GM18498 (cell line): ENCODE measurements at regions not wholly inside any gene's neighbourhood (a gene's known extent, or its start where the extent isn't known, plus 50 kb on each side); places are given as distances from the start of the nearest gene placed in this dataset.
"Not testable (repeated sequence)": the region's sequence is repeated elsewhere in the genome, so short reads cannot be mapped to it uniquely, and the experiment has no call there.

Experiments
- ATAC-seq: cut with Tn5 transposase; IDR thresholded peaks from one replicate; pipeline ENCODE4 v1.9.1; 2021; ENCODE audit warnings: mild to moderate bottlenecking, moderate library complexity; ENCODE audit not compliant: unreplicated experiment

DNA sequence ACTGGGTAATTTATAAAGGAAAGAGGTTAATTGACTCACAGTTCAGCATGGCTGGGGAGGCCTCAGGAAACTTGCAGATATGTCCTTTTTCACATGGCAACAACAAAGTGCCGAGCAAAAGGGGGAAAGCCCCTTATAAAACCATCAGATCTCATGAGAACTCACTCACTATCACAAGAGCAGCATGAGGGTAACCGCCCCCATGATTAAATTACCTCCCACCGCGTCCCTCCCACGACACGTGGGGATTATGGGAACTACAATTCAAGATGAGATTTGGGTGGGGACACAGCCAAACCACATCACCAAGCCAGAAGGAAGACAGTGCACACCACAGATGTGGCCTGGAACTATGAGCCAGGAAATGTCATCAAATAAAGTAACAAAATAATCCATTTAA lies 292.8 kb downstream of the FOXO1 start:
- not testable (repeated sequence) for ATAC-seq

DNA sequence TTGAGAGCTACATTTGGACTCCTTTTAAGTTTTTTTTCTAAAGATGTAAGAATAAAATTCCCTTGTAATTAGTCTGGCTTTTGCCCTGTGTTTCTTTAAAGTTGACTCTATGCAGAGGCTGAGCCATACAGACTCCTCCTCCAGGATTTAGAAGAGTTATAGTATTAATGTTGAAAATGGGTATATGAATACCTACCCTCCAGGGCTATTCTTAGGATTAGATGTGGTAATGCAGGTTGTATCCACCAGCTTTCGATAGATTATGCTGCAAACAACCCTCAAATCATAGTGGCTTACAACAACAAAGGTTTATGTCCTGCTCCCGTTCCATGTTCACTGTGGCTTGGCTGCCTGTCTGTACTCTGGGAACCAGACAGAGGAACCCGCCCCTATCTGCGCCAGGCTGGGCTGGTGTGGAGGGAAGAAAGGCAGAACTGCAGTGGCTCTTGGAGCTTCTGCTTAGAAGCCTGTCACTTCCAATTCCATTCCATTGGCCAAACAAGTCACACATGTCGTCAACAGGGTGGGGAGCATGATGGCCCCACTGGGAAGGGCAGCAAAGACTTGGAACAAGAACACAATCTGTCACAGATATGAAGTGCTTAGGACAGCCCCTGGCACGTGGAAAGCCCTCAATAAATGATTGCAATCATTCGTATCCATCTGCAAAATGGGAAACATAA lies 290.8 kb downstream of the FOXO1 start:
- no peak for ATAC-seq

DNA sequence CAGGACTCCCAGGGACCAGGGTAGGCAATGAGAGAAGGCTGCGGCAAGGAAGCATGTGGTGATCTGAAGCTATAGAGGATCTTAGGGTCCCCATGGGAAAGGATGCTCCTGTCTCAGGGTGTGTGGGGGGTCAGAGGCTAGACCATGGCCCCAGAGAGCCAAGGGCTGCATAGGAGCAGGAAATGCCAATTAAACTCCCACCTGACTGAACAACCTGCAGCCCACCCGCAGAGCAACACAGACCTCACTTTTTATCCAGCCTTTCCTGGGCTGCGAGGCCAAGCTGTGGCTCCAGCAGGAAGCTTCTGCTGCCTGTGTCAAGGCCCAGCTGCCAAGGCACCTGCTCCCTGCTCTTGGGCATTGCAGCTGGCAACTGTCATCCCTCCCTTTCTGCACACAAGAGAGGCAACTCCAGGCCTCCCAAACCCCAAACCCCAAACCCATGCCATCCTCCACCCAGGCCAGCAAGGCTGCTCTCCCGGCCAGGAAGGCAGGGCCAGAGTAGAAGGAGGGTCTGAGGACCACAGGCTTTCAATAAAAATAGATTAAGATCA lies 290.1 kb downstream of the FOXO1 start:
- ATAC-seq, result no peak

DNA sequence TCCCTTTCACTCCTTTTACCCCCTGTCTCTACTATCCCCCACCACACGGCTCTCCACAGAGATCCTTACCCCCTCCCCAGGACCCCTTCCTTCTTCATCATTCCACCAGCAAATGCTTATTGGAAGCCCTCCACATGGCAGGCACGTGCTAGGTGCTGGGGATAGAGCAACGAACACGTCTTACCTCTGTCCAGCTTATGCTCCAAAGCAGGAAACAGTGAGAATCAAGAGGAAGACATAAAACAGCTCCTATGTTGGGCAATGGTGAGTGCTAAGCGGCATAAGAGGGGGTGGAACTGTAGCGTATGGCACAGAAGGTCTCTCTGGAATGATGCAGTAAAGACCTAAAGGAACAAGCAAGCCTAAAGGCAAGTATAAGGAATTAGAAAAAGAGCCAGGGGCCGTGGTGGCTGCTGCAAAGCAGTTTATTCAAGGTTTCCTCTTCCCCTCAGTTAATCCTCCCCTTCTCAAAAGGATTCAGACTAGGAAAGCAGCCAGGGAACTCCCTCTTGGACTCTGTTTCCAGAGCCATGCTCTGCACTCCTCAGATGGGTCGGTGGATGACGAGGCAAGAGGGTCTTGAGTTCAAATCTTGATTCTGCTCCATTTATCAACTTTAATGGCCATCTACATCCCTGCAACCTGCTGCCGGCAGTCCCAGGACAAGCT lies 289.4 kb downstream of the FOXO1 start:
- no peak for ATAC-seq

DNA sequence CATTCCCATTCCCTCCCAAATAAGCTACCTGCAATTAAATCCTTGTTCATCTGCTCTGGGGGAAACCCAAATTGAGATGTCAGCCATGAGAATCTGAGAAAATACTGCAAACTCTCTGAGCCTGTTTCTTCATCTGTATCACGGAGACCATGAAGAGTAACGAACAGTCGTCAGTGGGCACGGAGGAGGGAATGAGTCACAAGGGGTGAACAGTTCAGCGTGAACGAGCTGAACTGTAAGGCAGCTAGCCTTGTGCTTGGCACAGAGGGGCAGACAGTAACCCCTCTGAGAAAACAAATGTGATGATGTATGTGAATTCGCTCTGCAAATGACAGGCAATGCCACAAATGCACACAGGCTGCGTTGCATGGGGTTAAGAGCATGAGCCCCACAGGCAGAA lies 288.7 kb downstream of the FOXO1 start:
- no peak for ATAC-seq

DNA sequence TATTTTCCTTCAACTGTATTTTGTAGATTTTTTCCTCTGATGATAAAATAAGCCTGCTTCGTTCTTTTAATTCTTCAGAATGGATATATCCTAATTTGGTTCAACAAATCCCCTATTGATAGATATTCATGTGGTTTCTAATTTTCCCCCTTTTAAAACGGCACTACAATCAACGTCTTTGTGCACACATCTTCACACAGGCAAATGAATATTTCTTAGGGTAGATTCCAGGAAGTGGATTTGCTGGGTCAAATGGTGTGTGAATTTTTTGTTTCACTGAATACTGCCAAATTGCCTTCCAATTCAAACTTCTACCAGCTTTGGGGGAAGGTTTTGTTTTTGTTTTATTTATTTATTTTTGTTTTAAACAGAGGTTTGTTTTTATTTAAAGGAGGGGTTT lies 287.2 kb downstream of the FOXO1 start:
- no peak for ATAC-seq

DNA sequence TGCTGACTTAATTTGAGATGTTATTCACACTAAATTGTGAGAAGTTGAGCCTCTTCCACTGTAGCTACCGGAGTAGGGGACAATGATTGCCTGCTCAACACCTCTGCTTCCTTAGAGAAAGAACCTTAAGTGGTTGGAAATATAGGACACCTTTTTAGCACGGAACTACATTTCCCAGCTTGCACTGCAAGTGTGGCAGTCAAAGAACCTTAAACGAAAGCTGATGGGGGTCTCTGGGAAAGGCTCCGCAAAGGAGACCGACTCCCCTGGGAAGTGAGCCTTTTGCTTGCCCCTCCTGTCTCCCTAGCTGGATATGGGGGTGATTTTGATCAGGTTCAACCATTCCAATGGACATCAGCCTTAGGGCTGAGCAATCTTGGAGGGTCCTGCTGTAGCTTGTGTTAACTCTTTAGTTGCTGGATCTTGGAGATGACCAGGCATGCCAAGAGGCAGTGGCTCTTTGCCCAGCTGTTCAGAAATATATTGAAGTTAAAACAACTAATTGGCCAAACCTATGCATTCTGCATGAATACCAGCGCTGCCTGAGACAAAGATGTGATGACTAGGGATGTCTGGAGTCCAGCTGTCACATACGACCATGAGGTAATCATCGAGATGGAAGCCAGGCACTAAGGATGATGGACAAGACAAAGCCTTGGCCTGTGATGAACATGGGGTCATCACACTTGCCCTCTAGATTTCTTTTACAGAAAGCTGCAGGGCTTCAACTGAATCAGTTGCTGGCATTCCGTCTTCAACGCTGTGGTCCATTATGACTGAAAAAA lies 286.5 kb downstream of the FOXO1 start:
- ATAC-seq, result no peak

DNA sequence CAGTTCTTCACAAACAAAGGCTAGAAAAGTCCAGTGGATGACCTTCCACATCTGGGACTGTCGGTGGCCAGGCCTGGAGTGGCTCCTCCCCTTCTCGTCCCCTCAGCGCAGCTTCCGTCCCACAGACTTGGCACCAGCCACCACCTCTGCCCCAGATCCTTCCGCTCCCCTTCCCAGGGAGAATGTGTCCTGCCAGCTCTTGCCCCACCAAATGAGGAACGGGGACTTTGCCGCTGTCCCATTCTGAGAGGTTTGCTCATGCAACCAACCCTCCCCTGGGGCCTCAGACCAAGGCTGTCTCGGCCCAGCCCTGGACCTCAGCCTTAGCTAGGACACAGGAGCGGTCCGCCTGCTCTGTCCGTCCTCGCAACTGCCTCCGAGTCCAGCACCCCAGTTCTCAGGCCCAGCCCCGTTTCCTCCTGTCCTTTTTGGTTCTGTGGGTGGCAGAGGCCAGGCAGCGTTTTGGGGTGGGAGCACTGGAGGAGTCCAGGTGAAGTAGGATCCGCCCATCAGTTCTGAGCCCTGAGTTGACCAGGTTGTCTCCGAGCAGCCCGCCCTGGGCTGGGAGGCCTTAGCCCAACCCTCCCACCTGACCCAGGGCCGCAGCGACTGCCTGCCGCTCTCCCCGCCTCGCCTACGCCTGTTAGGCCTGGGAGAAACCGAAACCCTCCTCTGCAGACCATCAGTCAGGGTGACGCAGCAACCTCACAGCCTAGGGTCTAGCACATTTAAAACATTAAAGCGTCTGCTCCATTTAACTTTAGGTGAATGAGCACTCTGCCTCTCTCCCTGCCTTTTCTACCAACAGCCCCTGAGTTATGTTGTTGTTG lies 284.3 kb downstream of the FOXO1 start:
- no peak for ATAC-seq

DNA sequence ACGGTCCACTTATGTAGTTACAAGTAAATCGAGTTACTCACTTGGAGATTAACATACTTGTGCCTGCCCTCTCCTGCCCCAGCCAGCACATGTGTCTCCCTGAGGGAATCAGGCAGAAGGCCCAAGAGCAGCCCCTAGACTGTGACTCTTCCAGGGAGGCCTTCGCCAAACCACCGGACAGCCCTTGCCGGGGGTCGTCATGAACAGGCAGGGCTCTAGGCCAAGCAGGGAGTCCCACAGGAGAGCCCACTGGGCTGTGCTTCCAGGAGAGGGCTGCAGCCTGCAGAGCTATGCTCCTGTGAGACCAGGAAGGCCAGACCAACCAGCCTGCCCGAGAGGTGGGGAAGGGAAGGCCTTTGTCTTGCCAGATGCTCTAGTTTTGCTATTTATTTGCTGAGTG lies 283.3 kb downstream of the FOXO1 start:
- no peak for ATAC-seq

DNA sequence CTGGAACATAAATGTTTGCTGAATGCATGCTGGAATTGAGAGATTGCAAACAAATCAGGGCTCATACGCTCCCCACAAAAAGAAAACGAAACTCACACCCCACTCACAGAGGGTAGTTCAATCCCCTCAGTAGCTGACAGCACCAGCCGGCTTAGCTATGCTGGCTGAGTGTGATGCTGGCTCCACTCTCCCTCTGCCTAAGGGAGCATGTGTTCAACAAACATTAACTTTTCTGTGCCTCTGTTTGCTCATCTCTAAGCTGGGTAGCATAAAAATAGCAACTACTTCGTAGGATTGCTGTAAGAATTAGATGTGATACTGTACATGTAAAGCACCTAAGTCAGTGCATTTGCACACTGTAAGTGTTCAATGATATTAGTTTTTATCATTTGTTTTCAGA lies 282.6 kb downstream of the FOXO1 start:
- no peak for ATAC-seq

DNA sequence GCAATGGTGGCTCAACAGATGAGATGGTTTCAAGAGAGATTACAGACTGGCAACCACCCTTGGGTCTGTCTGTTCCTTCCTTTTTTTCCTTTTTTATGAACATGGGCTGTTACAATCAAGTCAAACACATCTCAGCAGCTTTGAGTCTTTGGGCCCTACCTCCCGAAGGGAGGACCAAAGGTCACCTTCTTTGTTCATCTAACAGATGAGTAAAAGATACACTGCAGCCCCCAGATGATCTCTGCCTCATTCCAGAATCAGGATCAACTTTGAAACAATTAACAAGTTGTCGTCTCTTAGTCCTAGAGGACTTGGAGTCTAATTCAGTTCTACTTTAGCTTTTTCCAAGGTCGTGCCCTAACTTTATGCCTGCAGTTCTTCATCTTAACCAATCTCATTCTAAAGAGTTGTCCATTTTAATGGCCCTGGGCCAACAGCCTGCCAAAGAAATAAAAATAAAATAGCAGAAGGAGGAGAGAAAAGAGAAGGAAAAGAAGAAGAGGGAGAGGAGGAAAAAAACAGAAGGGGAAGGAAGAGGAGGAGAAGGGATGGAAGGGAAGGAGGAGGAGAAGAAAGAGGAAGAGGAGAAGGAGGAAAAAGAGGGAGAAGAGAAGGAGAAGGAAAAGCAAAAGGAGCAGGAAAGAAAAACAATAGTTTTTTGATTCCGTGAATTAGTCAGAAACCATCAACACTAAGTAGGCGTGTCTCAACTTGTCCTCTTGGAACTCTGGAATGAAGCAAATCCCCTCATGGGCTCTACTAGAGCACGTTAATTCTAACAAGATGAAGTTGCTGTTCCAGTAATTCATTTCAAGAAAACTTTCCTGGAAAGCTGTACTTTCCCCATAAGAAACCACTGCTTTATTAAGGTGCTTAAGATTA lies 281.2 kb downstream of the FOXO1 start:
- no peak for ATAC-seq

DNA sequence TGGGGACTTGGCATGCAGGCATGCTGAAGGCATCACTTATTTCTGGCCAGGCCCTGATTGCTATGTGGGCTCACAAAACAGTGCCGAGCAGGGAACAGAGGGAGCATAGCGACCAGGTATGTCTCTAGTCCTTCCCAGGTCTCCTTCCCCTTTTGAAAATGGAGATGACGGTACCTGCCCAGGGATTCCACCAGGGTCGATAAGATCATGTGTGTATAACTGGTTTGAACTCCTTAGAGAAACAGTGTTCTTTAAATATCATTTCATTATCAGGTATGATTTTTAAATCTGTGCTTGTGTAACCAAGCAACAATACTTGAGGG lies 280.6 kb downstream of the FOXO1 start:
- ATAC-seq, result no peak

DNA sequence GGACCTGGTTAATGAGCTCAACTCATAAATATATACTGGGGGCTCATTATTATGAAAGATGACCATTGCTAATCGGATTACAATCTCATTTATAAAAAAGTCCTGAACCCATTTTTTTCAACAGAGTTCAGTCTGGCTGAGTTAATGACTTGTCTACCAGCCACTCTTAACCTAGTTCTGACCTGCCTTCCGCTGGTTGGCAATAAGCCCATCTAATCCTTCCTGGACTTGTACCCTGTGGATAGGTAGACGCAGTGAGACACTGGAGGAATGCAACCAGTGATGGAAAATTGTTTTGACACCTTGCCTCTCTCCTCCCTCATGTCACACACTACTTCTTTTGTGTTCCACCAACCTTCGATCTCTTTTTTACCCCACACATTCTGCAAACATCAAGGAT lies 279.9 kb downstream of the FOXO1 start:
- ATAC-seq, result no peak

DNA sequence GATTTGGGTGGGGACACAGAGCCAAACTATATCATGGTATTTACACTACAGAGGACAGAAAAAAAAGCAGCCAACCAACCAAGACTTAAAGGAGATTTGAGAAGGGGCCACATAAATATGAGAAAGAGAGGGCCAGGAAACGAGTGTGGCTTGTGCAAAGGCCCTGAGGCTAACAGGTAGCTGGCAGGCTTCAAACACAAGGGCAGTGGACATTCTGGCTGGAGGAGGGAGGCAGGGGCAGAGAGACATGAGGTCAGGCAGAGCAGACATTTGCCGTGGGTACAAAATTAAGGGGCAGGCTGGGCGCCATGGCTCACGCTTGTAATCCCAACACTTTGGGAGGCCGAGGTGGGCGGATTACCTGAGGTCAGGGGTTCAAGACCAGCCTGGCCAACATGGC lies 278.7 kb downstream of the FOXO1 start:
- ATAC-seq, result no peak

DNA sequence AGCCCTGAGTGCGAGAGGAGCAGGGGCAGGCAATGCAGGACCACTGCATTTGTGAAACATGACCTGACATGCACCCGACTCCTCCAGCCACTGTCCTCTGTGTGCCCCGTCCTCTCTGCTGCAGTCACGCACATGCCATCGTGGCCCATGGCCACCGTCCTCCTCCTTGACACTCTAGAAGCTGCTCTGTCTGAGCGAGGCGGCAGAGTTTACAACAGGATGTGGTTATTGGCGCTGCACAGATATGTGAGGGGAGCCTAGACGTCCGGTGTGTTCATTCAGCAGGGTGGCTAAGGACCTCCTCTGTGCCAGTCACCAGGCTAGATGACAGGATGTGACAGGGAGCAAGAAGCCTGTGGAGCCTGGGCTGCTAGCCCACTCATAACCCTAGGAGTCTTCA lies 277.8 kb downstream of the FOXO1 start:
- peak; percentile 99 for ATAC-seq

DNA sequence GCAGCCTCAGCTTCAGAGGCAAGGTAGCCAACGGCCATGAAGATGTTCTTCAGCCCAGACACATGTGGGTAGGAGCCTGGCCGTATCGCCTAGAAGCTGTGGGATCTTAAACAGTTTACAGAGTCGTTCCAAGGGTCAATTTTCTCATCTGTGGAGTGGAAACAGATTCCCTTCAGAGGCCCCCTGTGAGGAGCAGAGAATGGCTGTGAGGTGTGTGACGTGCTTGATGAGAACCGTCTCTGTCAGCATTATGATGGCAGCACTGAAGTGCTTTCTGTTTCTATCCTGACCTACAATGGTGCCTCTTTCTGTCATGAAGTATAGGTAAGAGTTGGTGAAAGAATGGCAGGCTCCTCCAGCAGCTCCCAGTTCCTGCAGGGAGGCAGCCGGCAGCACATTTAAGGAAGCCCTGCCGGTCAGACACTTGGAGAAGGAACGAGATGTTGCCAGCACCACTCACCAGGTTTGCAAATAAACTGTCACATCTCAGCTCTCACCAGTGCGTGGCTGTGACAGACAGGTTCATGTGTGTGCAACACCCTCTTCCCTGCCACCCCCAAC lies 277.3 kb downstream of the FOXO1 start:
- ATAC-seq, result peak; percentile 70

DNA sequence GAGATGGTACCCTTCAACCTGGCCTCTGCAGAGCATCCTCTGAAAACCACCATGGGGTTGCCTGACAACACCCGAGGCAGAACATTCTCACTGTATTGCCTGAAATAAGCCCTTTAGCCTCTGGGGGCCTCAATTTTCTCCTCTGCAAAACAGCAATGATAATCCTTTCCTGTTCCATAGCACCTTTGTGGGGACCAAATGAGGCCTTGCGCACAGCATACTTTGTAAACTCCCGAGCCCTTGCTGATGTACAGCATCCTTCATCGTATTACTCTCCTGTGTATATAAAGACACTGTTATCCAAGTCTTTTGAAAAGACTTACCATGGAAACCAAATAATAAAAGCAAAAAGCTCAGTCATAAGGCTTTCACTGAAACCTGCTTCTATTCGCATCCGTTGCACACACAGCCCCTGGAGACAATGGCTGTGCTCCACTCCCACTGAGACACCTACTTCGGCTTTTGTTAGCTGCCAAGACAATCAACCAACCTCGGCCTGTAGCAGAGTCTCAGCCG lies 276.0 kb downstream of the FOXO1 start:
- ATAC-seq, result no peak

DNA sequence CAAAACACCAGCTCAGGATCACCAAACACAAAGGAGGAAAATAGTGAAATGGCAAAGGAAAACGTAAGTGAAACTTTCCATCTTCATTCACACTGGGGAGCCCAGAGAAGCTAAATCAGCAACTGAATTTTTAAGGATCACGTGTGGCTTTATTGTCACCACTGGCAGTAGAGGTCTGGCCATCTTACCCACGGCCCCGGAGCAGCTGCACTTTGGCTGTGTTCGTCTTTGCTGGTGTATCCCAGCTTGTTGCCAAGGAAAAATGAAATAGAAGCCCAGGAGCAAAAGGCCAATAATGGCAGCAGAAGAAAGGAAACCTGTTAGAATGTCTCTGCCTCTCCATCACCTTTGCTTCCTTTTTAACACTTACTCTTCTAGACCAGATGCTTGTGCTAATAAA lies 274.7 kb downstream of the FOXO1 start:
- no peak for ATAC-seq

DNA sequence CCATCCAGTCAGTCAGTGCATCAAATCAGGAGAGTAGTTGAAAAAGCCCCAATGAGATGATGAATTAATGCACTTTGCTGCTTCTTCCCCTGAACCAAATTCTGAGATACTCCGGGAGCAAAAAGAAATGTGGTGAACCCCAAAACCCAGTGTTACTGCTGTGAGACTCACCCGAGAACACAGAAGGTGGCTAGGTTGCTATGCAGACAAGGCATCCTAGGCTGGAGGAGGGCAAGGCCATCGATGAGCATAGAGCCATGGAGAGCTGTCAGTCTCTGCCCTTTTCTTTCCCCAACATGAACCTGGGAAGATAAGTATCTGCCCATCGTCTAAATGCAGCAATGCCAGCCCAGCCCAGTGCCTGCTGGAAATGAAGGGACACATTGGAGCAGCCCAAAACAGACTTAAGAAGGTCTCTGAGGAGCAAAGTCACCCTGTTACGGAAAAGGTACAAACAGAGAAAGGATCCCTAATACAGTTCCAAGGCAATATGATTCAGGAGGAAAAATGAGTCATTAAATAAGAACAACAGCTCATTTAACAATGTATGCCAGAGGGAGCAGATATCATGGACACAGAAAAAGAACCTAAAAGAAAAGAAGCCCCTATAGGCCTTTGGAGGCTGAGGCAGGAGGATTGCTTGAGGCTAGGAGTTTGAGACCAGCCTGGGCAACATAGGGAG lies 272.0 kb downstream of the FOXO1 start:
- ATAC-seq, result no peak
